Ovary (tissue), 7 donors: ENCODE measurements at regions not wholly inside any gene's neighbourhood (a gene's known extent, or its start where the extent isn't known, plus 50 kb on each side); places are given as distances from the start of the nearest gene placed in this dataset.

Experiments
- DNase-seq, 5 donors: peaks; one replicate each; pipeline ENCODE4 v3.0.0-alpha.2; 2019 to 2020
- H3K27ac ChIP-seq, 2 donors: fragments of 200-600 bp; one replicate each; pipeline versions ENCODE4 v1.5.1 to v1.8.0; 2019 to 2022
- H3K27me3 ChIP-seq: fragments of 200-600 bp; one replicate; pipeline ENCODE4 v1.8.0; 2022
- H3K36me3 ChIP-seq: fragments of 200-600 bp; sonication (generic); one replicate; pipeline ENCODE4 v1.5.1; 2019
- H3K4me1 ChIP-seq: one replicate; pipeline ENCODE4 v1.8.1; 2013; ENCODE audit warnings: mild to moderate bottlenecking, moderate library complexity; ENCODE audit not compliant: insufficient read depth
- H3K4me3 ChIP-seq: fragments of 200-600 bp; sonication (generic); one replicate; pipeline ENCODE4 v1.5.1; 2017
- H3K9me3 ChIP-seq, 2 donors: fragments of 200-600 bp in 1 of 2; sonication (generic) in 1 of 2; one replicate each; pipeline versions ENCODE4 v1.5.1 to v1.8.1; 2013 to 2019; ENCODE audit warnings: mild to moderate bottlenecking in 1 of 2, moderate library complexity in 1 of 2
- EP300 ChIP-seq: sonication (generic); formaldehyde crosslinking; IDR thresholded peaks from one replicate; pipeline ENCODE4 v1.6.1; 2017; ENCODE audit warnings: antibody characterized with exemption
- POLR2A ChIP-seq: fragments of 450-650 bp; IDR thresholded peaks from one replicate; pipeline ENCODE4 v1.6.1; 2017; ENCODE audit warnings: antibody characterized with exemption, mild to moderate bottlenecking, moderate library complexity
- WGBS, 3 donors: extraction: QIAGEN DNeasy Blood & Tissue Kit in 1 of 3; methylation state at CpG; one replicate each; pipeline versions ENCODE4 v1.1.5 to v1.1.7; 2013 to 2017; 5-methylcytosine and 5-hydroxymethylcytosine counted together
- intact Hi-C, 4 donors: fragments of 100-400 bp; cut with DNase I; formaldehyde crosslinking; loops; one replicate each; pipeline versions ENCODE4 v1.11.0 to v1.15.1; 2022 to 2023
- TF ChIP-seq, protein P1 (sequence below), 3 donors: fragments of 450-650 bp in 2 of 3; fragments of 200-600 bp in 1 of 3; IDR thresholded peaks; one replicate each; pipeline versions ENCODE4 v1.5.1 to v1.8.0; 2016 to 2022; ENCODE audit warnings: antibody characterized with exemption in 3 of 3, mild to moderate bottlenecking in 1 of 3
- donor health status: DM: no; HTN: no; CAD: no; lungs with moderate emphysema.
- donor health status: DM: no; HTN: no; CAD: no.
- donor health status: Bipolar disorder and iron deficiency.
- donor health status: DM: no; HTN: no; CAD: no.
- donor health status: DM: yes; HTN: yes; CAD: no.

DNA sequence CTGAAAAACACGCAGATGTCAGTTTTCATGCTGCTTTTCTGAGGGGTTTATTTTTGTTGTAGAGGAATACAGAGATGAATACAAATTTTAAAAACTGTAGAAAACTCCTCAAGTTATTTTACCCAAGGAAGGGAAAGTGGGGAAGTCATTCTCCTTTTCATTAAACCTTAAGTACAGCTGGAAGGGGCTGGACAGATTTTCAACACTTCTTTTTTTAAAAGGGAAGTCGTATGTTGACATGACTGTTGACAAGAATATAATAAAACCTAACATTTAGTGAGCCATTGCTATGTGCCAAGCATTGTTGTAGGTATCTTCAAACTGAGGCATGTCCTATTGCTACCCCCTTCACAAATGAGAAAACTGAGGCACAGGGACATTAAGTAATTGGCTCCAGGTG, 235.7 kb upstream of the ELL2 start:
- TF ChIP-seq, protein P1, sequence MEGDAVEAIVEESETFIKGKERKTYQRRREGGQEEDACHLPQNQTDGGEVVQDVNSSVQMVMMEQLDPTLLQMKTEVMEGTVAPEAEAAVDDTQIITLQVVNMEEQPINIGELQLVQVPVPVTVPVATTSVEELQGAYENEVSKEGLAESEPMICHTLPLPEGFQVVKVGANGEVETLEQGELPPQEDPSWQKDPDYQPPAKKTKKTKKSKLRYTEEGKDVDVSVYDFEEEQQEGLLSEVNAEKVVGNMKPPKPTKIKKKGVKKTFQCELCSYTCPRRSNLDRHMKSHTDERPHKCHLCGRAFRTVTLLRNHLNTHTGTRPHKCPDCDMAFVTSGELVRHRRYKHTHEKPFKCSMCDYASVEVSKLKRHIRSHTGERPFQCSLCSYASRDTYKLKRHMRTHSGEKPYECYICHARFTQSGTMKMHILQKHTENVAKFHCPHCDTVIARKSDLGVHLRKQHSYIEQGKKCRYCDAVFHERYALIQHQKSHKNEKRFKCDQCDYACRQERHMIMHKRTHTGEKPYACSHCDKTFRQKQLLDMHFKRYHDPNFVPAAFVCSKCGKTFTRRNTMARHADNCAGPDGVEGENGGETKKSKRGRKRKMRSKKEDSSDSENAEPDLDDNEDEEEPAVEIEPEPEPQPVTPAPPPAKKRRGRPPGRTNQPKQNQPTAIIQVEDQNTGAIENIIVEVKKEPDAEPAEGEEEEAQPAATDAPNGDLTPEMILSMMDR (IDR thresholded peaks at IDR 0.05): no peak
- TF ChIP-seq POLR2A: no peak
- TF ChIP-seq EP300: no peak
- Histone ChIP-seq H3K4me3 (no peak overlapping the region), H3K4me1 (no peaks in the 10 kb centered on the region), H3K9me3 (no peaks in the 10 kb centered on the region), H3K27me3 (no peaks in the 10 kb centered on the region), H3K27ac (no peak overlapping the region), H3K36me3 (no peaks in the 10 kb centered on the region)
- no peak for DNase-seq
- intact Hi-C loops: no loop called here
- 88 to 95% (median 91%) methylated on average over 2 of the region's 2 CpGs for WGBS, 3 donors

DNA sequence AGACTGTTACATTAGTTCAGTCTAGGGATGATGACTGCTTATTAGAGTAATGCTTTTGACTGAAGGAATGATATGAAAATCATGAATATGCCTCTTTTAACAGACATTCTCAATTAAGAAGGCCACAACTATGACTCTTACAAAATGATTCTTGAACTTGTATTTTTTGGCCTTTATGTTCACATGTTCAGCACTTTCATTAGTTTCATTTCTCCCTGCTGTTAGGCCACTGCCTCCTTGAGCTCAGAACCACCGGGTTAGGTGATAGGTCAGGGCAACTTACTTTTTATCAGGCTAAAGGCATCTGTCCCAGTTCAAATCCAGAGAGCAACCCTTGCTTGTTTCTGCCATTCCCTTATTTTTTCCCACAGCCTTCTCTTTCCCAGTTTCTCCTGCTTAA, 235.2 kb upstream of the ELL2 start:
- no peak overlapping the region for H3K27ac ChIP-seq
- DNase-seq: no peak
- H3K4me1 ChIP-seq: no peaks in the 10 kb centered on the region

DNA sequence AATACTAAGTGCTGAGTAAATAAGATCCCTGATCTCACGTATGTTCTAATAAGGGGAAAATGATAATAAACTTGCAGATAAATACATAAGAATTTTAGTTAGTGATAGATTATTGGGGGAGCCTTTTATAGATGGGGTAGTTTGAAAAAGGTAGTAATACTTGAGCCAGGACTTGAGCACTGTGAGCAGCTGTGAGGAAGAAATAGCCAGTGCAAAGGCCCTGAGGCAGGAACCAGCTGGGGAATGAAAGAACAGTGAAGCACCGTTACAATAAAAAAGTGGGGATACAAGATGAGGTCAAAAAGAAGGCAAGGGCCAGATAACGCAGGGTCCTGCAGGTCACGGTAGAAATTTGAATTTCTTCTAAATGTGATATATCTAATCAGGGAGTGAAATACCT, 234.8 kb upstream of the ELL2 start:
- Histone ChIP-seq H3K4me3 (no peak overlapping the region), H3K27me3 (no peaks in the 10 kb centered on the region), H3K4me1 (no peaks in the 10 kb centered on the region), H3K36me3 (no peaks in the 10 kb centered on the region), H3K9me3 (no peaks in the 10 kb centered on the region), H3K27ac (no peak overlapping the region)
- intact Hi-C loops: no loop called here
- DNase-seq: no peak
- WGBS, 3 donors: 95 to 96% (median 95%) methylated on average over 4 of the region's 4 CpGs
- TF ChIP-seq EP300 (no peak), POLR2A (no peak)
- TF ChIP-seq, protein P1 (IDR thresholded peaks at IDR 0.05): no peak

More for the DNA sequence above, 235.2 kb upstream of the ELL2 start:
- no peaks in the 10 kb centered on the region for H3K36me3 ChIP-seq
- TF ChIP-seq POLR2A (no peak), EP300 (no peak)
- TF ChIP-seq, protein P1 (IDR thresholded peaks at IDR 0.05): no peak
- H3K9me3 ChIP-seq: no peaks in the 10 kb centered on the region
- no peaks in the 10 kb centered on the region for H3K27me3 ChIP-seq
- 48 to 74% (median 70%) methylated on average over 1 of the region's 1 CpG for WGBS, 3 donors
- intact Hi-C loops: no loop called here
- H3K4me3 ChIP-seq: no peak overlapping the region

DNA sequence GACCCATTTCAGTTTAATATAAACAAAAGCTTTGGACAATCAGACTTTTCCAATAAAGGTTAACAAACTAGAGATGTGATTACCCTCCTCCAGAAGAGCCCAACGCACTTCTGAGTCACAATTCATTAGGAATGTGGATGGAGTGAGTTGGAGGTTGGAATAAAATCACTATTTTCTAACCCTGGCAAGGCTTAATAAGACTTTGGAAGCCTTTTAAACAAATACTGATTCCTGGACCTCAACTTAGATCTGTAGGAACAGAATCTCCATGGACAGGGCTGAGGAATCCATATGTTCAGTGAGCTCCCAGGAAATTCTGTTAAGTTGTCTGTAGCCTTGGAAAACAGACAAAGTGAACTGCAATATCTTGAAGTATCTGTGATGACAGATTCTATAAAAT, 233.5 kb upstream of the ELL2 start:
- WGBS, 3 donors: 30 to 64% (median 60%) methylated on average over 1 of the region's 1 CpG

More for the DNA sequence above, 233.5 kb upstream of the ELL2 start:
- H3K9me3 ChIP-seq: no peaks in the 10 kb centered on the region
- H3K27me3 ChIP-seq: no peaks in the 10 kb centered on the region
- no peak for DNase-seq
- no peak overlapping the region for H3K4me3 ChIP-seq
- TF ChIP-seq POLR2A (no peak), EP300 (no peak)
- TF ChIP-seq, protein P1 (IDR thresholded peaks at IDR 0.05): no peak
- intact Hi-C loops: no loop called here
- no peak overlapping the region for H3K27ac ChIP-seq
- no peaks in the 10 kb centered on the region for H3K36me3 ChIP-seq
- H3K4me1 ChIP-seq: no peaks in the 10 kb centered on the region
